Heart left ventricle (tissue), 13 donors: ENCODE measurements at regions not wholly inside any gene's neighbourhood (a gene's known extent, or its start where the extent isn't known, plus 50 kb on each side); places are given as distances from the start of the nearest gene placed in this dataset.

Experiments
- CTCF ChIP-seq, 12 donors: fragments of 200-600 bp; sonication (generic) in 4 of 12; IDR thresholded peaks; one replicate each; pipeline versions ENCODE4 v1.5.0 to v1.8.0; 2018 to 2022; ENCODE audit warnings: antibody characterized with exemption in 12 of 12, mild to moderate bottlenecking in 5 of 12
- POLR2A ChIP-seq, 2 donors: fragments of 450-650 bp; IDR thresholded peaks; one replicate each; pipeline ENCODE4 v1.6.1; 2017; ENCODE audit warnings: antibody characterized with exemption in 2 of 2, mild to moderate bottlenecking in 2 of 2, moderate library complexity in 2 of 2
- donor health status: ischemic (EF 13 %, LVEDD 7.1; RV severe dilation, severe dysfunction).
- donor health status: DM: no; HTN: yes; CAD: no.
- donor health status: DM: no; HTN: no; CAD: no.
- donor health status: ischemic (EF 25% LVEDD 6.9; RV normal size, moderate dysfunction).
- donor health status: ischemic (EF 25% LVEDD 5.7; RV mildly dilated, moderate dysfunction).
- donor health status: ischemic (EF 35%, LVEDD 5.7; RV mildly dilated, moderate dysfunction).
- donor health status: nonischemic (EF 11% LVEDD 7.7; RV severe dilation, severe dysfunction).
- donor health status: DM: yes; HTN: yes; CAD: no.
- donor health status: PGD.
- donor health status: ischemic (EF 29% LVEDD 5.4; RV normal size, mild dysfunction).
- donor health status: nonischemic (EF 23%, LVEDD 6.1; RV moderate dilation, normal function).

- TF ChIP-seq CTCF (IDR thresholded peaks at IDR 0.05), result no peak
- TF ChIP-seq POLR2A (IDR thresholded peaks at IDR 0.05), result no peak
Observed at GRCh38 chr4:101727238-101727637, 63.3 kb upstream of the BANK1 start.
